GM21367 (cell line): ENCODE measurements at regions not wholly inside any gene's neighbourhood (a gene's known extent, or its start where the extent isn't known, plus 50 kb on each side); places are given as distances from the start of the nearest gene placed in this dataset.
"Not testable (repeated sequence)": the region's sequence is repeated elsewhere in the genome, so short reads cannot be mapped to it uniquely, and the experiment has no call there.

Experiments used
- ATAC-seq: cut with Tn5 transposase; IDR thresholded peaks from one replicate; pipeline ENCODE4 v1.9.1; 2021; ENCODE audit not compliant: unreplicated experiment

GRCh38 chr9:79395228-79395627 lies 176.5 kb upstream of the TLE4 start:
- no peak for ATAC-seq

DNA sequence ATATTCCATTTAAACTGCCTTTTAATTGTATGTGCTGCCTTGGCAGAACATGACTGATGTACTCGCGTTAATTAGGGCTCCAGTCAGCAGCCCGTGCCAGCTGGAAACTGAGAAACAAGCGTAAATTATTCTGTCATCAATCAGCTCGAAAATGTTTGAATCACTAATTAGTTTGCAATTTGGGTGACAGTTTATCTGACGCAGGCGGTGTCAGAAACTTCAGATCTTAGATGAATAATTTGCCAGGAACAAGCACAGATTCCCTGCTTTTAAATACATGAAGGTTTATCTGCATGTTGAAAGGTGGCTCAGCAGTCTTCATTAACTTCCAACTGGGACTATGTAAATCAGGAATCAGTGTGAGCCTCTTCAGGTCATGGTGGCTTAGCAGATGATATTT lies 176.0 kb upstream of the TLE4 start:
- ATAC-seq = no peak

DNA sequence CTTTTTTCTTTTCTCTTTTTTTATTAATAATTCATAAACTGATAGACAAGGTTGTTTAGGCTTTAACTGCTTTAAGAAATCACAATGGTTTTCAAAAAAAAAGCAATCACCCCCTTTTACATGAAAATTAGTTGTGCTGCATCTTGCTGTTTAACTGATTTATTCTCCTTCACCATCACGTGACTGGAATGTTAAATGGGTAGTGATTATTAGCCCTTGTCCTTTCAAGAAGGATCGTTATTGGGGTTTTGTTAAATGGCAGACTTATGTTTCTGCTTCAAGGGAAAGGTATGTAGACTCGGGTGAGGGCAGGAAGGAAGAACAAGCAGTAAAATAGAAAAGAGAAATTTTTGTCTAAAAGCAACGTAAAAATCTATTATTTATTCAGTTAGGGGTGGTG lies 175.6 kb upstream of the TLE4 start:
- no peak for ATAC-seq

DNA sequence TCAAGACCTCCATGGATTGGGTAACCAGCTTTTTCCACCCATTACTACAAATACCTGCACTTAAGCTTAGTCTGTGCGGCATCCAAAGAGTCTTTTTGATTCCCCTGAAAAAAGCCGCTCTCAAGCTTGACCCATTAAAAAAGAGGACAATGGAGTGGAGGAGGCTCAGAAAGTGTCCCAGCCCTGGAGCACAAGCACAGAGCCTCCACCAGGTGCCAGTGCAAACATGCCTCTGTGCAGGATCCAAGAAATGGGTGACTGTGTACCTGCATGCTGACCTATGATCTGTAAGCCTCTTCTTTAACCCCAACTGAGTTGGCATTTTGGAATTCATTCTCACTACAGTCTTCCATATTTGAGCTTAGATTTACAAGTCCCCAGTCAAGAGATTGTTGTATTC lies 168.3 kb upstream of the TLE4 start:
- ATAC-seq = no peak

- no peak for ATAC-seq
Measured at GRCh38 chr9:79408200-79408599, 163.6 kb upstream of the TLE4 start.

GRCh38 chr9:79408617-79409016 lies 163.1 kb upstream of the TLE4 start:
- no peak for ATAC-seq

DNA sequence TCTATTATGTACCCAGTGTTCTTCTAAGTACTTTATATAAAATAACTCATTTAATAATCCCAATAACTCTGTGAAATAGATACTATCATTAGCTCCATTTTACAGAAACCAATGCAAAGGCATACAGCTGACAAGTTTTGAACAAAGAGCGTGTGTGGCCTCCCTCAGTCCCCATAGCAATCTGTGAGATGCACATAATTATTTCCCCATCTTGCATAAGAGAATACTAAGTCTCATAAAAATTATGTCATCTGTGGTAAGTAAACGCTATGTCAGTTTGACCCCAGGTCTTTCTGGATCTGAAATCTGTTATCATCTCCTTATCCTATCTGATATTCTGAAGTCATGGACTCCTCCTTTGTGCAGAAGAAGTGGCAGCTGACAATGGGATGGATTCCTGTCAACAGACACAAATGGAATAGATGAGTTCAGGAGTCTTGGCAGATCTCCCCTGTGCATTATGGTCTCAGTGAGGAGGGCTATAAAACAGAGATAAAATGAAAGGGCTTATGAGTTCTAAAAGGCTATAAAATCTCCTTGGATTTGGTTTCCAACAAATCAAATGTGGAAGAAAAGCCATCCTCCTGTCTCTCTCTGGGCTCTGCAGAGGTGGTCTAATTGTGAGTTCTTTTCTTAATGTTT lies 162.5 kb upstream of the TLE4 start:
- no peak for ATAC-seq

DNA sequence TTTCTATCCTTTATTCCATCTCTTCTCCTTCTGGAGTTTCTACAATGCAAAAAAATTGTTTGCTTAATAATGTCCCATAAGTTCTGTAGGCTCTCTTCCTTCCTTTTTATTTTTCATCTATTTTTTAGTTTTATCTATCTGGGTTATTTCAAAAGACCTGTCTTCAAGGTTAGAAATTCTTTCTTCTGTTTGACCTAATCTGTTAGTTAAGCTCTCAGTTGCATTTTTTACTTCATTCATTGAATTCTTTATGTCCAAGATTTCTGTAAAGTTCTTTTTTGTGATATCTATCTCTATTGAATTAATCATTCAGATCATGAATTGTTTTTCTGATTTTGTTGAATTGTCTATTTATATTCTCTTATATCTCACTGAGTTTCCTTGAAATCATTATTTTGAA lies 145.9 kb upstream of the TLE4 start:
- ATAC-seq = no peak

DNA sequence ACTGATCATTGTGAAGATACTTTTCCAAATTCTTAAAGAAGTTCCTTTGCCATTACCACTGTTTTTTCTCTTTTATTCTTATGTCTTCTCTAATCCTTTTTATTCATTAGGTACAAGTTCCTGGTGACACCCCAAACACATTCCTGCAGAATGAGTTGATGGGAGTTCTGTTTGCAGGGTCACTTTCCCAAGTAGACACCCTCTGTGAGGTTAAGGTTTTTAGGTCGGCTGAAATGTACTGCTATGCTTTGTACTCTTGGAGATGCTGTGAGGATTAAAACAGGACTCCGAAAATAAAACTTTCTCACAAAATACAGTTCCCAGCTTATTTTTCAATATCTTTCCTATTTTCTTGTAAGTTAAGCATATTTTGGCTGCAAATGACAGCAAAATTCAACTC lies 143.3 kb upstream of the TLE4 start:
- no peak for ATAC-seq

GRCh38 chr9:79430619-79431018 lies 141.1 kb upstream of the TLE4 start:
- ATAC-seq = no peak

DNA sequence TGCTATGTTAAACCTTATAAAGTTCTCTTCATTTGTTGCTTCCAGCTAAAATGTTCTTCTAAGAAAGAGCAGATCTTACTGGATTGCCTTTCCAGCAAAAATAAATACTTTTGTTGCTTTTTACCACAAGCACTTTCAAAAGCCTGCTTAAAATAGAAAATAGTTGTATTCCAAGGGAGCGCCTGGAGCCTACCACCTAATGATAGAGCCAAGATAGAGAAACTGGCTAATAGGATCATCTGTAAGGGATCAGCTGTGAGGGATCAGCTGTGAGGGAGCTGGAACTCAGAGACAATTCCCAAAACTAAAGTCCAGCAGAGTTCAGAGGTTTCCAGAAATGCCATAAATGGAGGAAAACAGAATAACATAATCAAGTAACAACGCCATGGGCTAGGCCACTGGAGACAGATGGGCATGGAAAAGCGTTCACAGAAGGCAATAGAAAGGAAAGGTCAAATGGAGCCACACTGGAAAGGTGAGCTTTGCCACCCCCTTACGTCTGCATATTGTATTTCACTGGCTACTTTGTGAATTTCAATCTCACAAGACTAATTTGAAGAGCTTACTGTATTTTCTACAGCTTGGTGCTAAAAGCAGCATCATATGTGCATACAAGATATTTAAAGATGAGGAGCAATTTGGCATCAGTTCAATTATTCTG lies 140.6 kb upstream of the TLE4 start:
- ATAC-seq = no peak

DNA sequence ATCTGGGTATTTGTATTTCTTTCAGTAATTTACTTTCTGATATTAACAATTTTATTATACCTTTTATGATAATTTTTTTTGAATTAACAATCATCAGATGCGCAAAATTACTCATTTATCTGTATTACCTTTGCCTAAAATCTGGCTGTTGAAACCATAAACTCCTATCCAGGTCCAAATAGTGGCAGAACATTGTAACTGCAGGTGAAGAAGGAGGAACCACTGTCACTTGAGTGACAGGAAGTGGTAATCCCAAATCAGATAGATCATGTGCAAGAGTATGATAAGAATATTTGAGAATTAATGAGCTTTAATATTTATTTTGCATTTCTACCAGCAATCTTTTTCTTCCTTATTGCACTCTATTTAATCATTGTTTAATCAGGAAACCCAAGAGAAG lies 139.3 kb upstream of the TLE4 start:
- ATAC-seq = no peak

DNA sequence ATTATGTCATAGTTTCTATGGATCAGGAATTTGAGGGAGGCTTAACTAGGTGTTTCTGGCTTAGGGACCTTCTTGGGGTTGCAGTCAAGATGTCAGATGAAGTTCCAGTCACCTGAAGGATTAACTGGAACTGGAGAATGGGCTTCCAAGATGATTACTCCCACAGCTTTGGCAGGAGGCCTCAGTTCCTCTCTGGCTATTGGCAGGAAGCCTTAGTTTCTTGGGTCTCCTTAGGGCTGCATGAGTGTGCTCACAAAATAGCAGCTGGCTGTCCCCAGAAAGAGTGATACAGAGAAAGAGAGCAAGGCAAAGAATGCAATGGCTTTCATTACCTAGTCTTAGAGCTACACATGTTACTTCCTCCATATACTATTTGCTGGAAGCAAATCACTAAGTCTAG lies 138.1 kb upstream of the TLE4 start:
- no peak for ATAC-seq

- ATAC-seq = not testable (repeated sequence)
Measured at GRCh38 chr9:79439221-79439620, 132.5 kb upstream of the TLE4 start.

- ATAC-seq = no peak
Measured at GRCh38 chr9:79446523-79447307, 125.0 kb upstream of the TLE4 start.

DNA sequence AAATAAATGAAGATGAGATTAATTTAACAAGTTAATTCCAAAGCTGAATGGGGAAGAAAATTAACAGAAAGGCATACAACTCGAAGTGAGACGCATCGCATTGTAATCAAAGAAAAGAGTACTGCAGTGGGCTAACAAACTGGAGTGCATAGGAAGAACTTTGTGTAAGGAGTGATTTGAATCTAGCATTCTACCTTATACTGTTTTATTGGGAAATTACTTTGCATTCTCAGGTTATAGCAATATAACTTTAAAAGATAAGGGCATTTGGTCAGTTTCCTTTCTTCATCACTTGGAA lies 124.5 kb upstream of the TLE4 start:
- ATAC-seq = no peak

DNA sequence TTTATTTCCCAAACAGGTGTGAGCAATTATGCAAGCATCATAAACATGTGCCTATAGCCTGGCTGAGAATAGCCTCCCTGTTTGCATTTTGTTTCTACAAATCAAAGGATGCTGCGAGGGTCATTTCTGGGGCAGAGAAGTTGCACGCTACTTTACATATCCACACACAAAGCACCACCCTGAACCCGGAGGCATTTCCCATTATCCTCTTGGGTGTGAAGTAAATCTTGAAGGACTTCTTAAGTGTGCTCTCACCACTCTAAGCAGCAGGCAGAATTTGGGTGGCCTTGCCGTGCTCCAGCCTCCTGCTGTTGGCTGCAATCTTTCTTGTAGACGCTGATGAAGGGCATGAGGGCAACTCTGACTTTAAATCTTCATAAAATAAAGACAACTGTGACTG lies 124.0 kb upstream of the TLE4 start:
- ATAC-seq = no peak

GRCh38 chr9:79452265-79452664 lies 119.5 kb upstream of the TLE4 start:
- no peak for ATAC-seq

GRCh38 chr9:79461712-79462111 lies 110.1 kb upstream of the TLE4 start:
- ATAC-seq = no peak

DNA sequence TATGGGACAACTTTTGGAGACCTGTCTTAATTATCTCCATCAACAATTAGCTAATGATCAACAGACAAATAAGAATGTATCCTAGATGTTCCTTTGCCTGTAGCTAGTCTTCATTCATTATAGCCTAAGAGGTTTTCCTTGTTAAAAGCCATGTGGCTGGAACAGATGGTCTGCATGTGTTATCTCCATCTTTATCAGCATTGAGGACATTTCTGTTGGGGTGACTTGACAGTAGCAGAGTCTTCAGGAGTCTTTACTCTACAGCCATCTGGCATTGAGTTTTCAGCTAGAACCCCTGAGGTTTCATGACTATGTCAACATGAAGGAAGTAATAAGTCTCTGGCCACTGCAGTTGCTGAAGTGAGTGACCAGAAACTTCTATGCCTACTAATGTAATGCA lies 106.6 kb upstream of the TLE4 start:
- ATAC-seq = no peak

DNA sequence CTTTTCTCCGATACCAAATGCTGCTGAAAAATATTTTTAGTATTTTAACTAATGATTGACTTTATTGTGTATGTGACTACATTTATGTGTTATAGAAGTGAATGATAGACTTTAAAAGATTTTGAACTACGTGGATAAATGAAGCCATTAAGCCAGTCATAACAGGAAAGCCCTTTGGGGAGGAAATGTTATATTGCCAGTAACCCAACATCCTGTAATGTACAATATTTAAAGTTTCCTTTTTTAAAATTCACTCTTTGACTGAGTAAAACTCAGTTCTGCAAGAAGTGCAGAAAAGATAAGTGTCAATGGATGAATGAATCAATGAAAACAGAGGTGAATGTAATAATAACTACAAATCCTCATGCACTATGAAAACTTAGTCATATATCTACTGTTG lies 102.6 kb upstream of the TLE4 start:
- ATAC-seq = no peak

GRCh38 chr9:79470954-79471353 lies 100.8 kb upstream of the TLE4 start:
- no peak for ATAC-seq
